ENCODE measurements at regions not wholly inside any gene's neighbourhood (a gene's known extent, or its start where the extent isn't known, plus 50 kb on each side); places are given as distances from the start of the nearest gene placed in this dataset.
"Not testable (repeated sequence)": the region's sequence is repeated elsewhere in the genome, so short reads cannot be mapped to it uniquely, and the experiment has no call there.

DNA sequence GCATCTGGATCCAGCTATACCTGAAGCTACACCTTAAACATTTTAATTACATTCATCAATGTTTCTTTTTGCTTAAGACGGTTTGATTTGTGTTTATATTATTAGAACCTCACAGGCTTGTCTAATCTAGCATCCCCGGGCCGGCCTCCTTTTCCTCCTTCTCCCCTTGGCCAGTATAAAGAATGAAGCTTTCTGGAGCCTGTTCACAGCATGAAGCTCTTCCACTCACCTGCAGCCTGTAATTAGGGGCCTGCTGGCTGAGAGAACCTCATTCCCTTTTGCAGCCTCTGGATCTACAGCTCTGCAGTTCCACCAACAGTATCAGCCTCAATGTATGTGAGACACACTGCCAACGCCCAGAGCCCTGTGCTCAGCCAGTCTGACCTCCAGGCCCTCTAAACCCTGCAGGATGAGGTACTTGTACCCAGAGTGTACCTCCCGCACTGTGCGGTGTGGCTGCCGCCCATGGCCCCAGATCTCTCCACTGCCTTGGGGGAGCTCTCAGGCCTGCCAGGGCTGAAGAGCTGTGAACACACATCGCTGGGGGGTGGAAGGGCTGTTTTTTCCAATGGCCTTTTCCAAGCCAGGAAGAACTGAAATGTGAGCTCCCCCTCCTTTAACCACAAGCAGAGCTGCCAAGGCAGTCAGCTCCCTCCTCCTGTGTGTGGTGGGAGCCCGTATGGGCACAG is 114.7 kb upstream of the ALDH1A3 start:
- no peaks in the 10 kb centered on the region for H3K36me3 Mint-ChIP-seq (ENCODE audit: insufficient read depth)
- no peaks in the 10 kb centered on the region for H3K9me3 Mint-ChIP-seq
- no peak for ATAC-seq
- peaks cover 4% of the 10 kb centered on the region for H3K27me3 Mint-ChIP-seq (ENCODE audit: low read depth)
- DNase-seq = no peak
- no peak overlapping the region for H3K4me3 Mint-ChIP-seq
- H3K4me1 Mint-ChIP-seq (ENCODE audit: low read depth) = no peaks in the 10 kb centered on the region

DNA sequence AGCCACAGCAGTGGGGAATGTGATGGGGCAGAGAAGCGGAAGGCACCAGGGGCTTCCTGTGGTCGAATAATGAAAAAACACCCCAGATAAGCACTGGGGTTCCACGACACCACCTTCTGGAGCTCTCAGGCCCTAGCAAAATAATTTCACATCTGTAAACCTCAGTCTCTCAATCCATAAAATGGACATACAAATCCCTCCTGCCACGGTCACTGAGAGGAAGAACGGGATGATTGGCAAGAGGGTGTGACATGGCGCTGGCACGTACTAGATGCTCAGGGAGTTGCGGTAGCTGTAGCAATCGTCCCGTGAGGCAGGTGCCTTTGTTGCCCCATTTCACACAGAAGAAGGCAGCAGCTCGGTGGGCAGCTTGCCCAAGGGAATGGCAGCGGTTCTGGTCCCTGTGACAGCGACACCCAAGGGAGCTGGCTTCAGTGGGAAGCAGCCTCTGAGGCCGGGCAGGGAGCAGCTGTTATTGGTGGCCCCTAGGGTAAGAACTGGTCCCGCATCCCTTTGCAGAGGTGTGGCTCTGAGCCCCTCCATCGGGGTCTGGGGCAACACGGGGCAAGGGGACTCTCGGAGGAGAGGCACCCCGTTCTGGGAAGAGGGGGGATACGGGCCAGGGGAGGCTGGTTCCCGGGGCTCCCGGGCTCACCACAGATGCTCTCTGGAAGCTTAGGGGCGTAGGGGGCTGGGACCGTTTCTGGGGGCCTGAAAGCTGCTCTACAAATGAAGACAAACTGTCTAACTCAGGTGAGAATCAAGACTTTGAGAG is 114.0 kb upstream of the ALDH1A3 start:
- DNase-seq = no peak
- ATAC-seq = no peak
- no peak overlapping the region for H3K4me3 Mint-ChIP-seq

DNA sequence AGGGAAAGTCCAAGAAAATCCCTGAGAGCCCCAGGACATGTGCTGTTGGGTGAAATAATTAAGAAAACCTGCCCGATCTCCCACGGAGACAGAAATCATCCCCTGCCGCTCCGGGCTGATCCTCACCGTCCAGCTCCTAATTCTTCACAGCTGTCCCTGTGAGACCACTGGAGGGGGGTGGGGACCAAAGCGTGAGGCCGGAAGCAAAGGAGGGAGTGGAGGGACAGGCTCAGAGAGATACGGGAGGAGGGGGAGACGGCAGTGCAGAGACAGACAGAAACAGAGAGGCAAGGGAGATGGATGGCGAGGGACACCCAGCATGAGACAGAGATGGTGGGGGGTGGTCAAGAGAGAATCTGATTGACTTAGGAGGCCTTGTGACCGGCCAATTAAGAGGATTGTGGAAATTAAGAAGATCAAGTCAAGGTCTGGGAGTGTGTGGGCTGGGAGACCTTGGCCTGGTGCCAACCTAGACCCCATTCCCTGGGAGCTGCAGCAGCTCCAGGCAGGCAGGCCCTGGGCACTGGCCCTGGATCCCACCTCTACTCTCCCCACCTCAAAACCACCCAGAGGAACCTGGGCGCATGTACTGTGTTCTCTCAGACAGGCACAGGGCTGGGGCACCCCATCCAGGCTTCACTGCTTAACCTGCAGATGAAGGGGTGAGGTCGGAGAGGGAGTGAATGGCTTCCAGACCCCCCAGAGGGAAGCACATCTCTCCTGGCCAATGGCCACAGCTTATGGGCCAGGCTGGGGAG is 113.2 kb upstream of the ALDH1A3 start:
- Mint-ChIP-seq H3K36me3 (ENCODE audit: insufficient read depth) (no peaks in the 10 kb centered on the region), H3K4me1 (ENCODE audit: low read depth) (no peaks in the 10 kb centered on the region), H3K4me3 (no peak overlapping the region), H3K27me3 (ENCODE audit: low read depth) (peaks cover 4% of the 10 kb centered on the region), H3K9me3 (no peaks in the 10 kb centered on the region)
- DNase-seq (no peak), ATAC-seq (no peak)

More for the DNA sequence above, 114.0 kb upstream of the ALDH1A3 start:
- Mint-ChIP-seq H3K27me3 (ENCODE audit: low read depth) (peaks cover 4% of the 10 kb centered on the region), H3K9me3 (no peaks in the 10 kb centered on the region), H3K4me1 (ENCODE audit: low read depth) (no peaks in the 10 kb centered on the region), H3K36me3 (ENCODE audit: insufficient read depth) (no peaks in the 10 kb centered on the region)

DNA sequence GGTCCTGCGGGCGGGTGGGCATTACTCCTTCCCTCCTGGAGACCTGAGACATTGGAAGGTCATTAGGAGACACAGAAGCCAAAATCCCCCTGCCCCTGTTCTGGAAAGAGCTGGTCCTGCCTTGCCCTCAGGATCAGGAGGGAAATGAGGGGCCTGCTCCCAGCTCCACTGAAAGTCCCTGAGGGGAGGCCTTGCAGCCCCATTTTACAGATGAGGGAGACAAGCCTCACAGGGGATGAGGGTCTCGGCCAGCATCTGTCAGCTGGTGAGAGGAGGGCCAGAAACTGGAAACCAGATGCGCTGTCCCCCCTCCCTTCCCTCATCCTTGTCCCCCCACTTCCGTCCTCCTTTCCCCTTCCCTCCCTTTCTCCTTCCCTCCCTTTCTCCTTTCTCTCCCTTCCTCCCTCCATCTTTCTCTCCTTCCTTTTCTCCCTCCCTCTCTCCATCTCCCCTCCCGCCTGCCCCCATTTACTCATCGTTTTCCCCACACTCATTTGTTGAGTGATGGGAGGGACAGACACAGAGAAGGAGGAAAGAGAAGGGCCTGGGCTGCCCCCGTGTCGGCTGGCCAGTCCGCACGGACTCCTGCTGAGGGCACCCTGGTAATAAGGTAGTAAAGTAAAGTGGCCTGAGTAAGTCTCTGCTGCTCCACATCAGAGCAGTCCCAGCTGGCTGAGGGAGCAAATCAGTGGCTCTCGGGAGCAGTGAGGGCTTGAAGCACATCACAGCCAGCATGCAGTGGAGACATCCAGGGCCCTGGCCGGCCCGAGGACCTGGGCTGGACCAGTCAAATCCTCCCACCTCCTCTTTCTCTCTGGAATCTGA is 112.4 kb upstream of the ALDH1A3 start:
- no peaks in the 10 kb centered on the region for H3K9me3 Mint-ChIP-seq
- DNase-seq (no peak), ATAC-seq (no peak)
- no peaks in the 10 kb centered on the region for H3K36me3 Mint-ChIP-seq (ENCODE audit: insufficient read depth)
- no peak overlapping the region for H3K4me3 Mint-ChIP-seq
- no peaks in the 10 kb centered on the region for H3K27me3 Mint-ChIP-seq (ENCODE audit: low read depth)
- H3K4me1 Mint-ChIP-seq (ENCODE audit: low read depth) = no peaks in the 10 kb centered on the region

DNA sequence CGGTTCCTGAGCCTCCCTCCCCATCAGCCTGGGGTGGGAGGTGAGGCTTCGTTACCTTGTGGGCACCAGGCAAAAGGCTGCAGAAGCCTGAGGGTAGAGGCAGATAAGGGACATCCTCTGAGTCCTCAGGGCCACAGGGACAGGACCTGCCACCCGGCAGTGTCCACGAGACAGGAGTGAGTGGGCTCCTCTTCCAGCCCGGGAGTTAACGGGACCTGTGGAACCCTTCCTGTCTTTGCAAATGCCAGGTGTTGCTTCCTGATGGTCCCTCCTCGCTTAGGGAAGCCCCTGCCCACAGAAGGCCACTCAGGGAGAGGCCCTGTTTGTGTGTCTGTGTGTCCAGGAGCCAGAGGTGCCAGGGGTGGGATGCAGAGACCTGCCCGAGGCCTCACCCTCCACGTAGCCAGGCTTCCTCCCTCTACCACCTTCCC is 111.1 kb upstream of the ALDH1A3 start:
- peaks cover 2% of the 10 kb centered on the region for H3K27me3 Mint-ChIP-seq (ENCODE audit: low read depth)

DNA sequence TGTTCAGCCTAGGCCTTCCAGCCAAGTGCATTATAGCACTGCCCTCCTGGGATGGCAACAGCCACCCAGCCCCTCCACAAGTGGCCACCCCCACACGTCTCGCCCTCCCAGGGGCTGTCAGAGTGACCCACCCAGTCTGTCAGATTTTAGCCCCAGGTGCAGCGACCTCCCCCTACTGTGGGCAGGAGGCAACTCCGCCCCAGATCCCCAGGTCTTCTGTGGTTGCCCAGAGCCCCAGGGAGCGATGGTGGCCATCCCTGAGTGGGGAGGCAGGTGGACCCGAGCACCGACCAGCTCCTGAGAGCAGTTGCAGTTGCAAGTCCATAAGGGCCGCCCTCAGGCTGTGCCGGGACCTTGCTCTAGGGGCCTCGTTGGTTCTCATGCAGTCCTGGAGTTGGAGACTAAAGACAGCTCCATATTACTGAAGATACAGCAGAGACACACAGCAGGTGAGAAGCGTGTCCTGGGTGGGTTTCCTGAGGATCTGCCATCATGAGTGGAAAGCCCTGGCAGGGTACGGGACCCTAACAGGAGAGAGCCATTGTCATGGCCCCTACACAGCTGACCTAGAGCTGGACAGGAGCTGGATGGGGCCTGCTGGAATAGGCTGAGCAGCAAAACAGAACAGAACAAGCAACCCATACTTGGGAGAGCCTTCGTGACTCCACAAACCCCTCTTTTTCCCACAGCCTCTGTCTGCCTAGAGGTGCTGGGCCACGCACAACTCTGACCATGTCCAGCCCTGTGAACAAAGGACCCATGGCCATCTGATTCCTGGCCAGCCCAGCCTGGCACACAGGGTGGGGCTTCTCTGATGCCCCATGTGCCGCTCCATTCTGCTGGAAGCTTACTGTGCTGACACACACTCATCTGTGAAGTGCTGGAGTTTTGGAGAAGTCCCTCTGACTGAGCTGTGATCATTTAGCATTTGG is 110.3 kb upstream of the ALDH1A3 start:
- ATAC-seq (no peak), DNase-seq (no peak)
- no peak overlapping the region for H3K4me3 Mint-ChIP-seq
- H3K9me3 Mint-ChIP-seq = no peaks in the 10 kb centered on the region
- no peaks in the 10 kb centered on the region for H3K36me3 Mint-ChIP-seq (ENCODE audit: insufficient read depth)
- no peaks in the 10 kb centered on the region for H3K4me1 Mint-ChIP-seq (ENCODE audit: low read depth)
- peaks cover 2% of the 10 kb centered on the region for H3K27me3 Mint-ChIP-seq (ENCODE audit: low read depth)

More for the DNA sequence above, 111.1 kb upstream of the ALDH1A3 start:
- H3K36me3 Mint-ChIP-seq (ENCODE audit: insufficient read depth) = no peaks in the 10 kb centered on the region
- no peak for ATAC-seq
- no peak for DNase-seq
- no peak overlapping the region for H3K4me3 Mint-ChIP-seq
- H3K9me3 Mint-ChIP-seq = no peaks in the 10 kb centered on the region
- H3K4me1 Mint-ChIP-seq (ENCODE audit: low read depth) = no peaks in the 10 kb centered on the region

DNA sequence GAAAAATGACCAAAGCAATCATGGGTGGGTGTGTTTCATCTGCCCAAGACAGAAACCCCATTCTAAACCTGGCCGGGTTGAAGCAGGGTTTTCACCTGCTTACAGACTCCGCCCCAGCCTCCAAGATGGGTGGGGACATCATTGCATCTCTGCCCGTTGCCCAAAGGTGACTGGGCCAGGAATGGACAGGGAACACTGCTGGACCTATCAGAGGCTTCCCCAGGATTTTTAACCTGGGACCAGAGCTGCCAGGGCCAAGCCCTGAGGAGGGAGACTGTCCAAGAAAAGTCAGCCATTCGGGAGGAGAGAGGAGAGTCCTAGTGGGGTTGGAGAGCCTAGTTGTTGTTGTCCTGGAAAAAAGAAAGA is 109.7 kb upstream of the ALDH1A3 start:
- Mint-ChIP-seq H3K9me3 (no peaks in the 10 kb centered on the region), H3K4me3 (no peak overlapping the region), H3K27me3 (ENCODE audit: low read depth) (peaks cover 2% of the 10 kb centered on the region), H3K36me3 (ENCODE audit: insufficient read depth) (no peaks in the 10 kb centered on the region), H3K4me1 (ENCODE audit: low read depth) (no peaks in the 10 kb centered on the region)
- ATAC-seq = no peak
- no peak for DNase-seq

DNA sequence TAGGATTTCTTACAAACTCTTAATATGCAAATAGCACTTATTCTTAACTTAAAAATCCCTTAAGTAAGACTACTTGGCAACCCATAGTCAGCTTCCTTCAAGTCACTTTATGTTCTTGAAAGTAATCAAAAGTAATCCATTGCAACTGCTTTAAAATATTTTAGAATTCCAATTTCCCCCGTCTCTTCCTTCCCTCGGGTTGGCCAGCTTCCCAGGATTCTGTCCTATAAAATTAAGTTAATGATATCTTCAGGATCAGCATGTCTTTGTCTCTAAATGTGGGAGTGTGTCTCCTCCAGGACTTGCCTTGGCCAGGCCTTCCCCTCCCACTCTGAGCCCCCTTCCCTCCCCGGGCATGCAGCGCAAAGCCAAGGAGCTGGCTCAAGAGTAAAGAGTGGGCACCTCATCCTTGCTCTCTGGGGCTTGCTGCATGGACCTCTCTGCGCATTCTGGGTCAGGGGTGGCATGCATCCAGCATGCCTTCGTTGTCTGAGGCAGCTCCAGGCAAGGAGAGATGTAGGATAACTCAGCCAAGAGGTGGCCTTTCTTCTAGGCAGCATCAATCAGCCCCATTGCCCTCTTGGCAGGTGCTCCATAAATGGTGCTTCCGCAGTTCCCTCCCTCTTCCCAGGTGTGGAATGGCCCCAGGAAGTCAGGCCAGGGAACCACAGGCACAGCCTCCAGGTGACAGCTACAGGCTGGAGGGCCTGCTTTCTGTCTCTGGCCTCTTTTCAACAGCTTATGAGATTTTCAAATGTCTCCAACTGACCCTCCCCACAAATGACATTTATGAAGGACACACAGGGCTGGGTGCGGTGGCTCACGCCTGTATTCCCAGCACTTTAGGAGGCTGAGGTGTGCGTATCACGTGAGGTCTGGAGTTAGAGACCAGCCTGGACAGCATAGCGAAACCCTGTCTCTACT is 108.7 kb upstream of the ALDH1A3 start:
- Mint-ChIP-seq H3K27me3 (ENCODE audit: low read depth) (peaks cover 2% of the 10 kb centered on the region), H3K36me3 (ENCODE audit: insufficient read depth) (no peaks in the 10 kb centered on the region), H3K4me1 (ENCODE audit: low read depth) (no peaks in the 10 kb centered on the region), H3K4me3 (no peak overlapping the region), H3K9me3 (no peaks in the 10 kb centered on the region)
- DNase-seq (no peak), ATAC-seq (no peak)

DNA sequence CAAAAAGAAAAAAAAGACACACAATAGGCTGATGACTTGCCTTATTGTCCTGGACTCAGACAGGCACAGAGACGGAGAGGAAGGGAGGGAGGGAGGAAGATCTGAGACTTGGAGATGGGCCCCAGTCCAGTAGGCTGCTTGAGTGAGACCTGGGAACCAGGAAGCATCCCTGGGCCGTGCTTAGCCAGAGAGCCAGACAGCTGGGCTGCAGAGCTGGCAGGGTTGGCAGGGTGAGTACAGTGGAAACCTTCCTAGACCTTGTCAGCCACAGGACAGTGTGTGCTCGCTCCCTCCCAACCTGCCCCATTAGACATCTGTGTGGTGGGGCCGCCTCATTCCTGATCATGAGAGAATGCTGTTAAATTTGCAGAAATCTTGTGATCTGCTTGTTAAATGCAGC is 107.9 kb upstream of the ALDH1A3 start:
- Mint-ChIP-seq H3K36me3 (ENCODE audit: insufficient read depth) (no peaks in the 10 kb centered on the region), H3K4me1 (ENCODE audit: low read depth) (no peaks in the 10 kb centered on the region), H3K27me3 (ENCODE audit: low read depth) (peaks cover 2% of the 10 kb centered on the region), H3K4me3 (no peak overlapping the region), H3K9me3 (no peaks in the 10 kb centered on the region)
- ATAC-seq = no peak
- no peak for DNase-seq

DNA sequence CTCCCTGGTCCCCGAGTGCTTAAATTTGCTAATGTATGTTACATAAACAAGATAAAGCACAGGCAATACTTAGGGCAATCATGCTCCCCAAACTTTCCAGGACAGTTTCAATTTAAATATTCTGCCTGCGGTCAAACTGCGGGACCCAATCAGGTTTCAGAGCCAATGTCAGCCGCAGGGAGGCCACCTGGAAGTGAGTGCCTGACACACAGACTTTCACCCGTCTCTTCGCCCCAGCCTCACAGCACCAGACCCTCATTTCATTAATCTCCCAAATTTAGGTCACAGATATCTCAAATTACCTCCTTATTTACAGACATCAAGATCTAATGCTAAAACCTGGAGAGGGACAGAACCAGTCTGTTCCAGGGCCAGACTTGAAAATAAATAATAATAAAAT is 107.2 kb upstream of the ALDH1A3 start:
- Mint-ChIP-seq H3K9me3 (no peaks in the 10 kb centered on the region), H3K4me1 (ENCODE audit: low read depth) (no peaks in the 10 kb centered on the region), H3K27me3 (ENCODE audit: low read depth) (peaks cover 2% of the 10 kb centered on the region), H3K36me3 (ENCODE audit: insufficient read depth) (no peaks in the 10 kb centered on the region), H3K4me3 (no peak overlapping the region)
- no peak for DNase-seq
- no peak for ATAC-seq

DNA sequence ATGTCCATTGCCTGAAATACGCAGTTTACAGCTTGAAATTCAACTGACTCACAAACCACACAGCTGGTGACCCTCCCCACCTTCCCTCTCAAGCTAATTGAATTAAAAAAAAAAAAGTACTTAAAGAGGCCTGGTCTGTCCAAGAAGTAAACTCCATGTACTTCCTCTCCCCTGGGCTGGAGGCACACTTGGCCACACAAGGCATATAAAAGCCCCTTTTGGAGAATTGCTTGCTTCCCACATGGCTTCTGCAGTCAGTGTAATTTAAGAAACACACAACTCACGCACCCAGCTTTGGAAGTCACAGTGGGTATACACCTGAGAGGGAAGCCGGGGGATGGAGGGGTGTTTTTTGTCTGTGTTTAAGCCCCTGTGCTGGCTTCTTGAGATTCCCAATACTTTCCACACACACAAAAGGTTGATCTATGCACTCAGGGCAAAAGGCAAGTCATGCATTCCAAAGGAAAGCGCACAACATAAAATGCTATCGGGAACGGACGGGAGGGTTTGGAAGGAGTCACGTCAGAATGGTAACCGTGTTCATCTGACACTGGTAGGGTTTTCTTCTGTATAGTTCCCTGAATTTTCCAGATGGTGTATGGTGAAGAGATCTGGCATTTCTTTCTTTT is 106.6 kb upstream of the ALDH1A3 start:
- Mint-ChIP-seq H3K9me3 (no peaks in the 10 kb centered on the region), H3K36me3 (ENCODE audit: insufficient read depth) (no peaks in the 10 kb centered on the region), H3K4me3 (no peak overlapping the region), H3K27me3 (ENCODE audit: low read depth) (peaks cover 2% of the 10 kb centered on the region), H3K4me1 (ENCODE audit: low read depth) (no peaks in the 10 kb centered on the region)
- ATAC-seq (no peak), DNase-seq (no peak)

DNA sequence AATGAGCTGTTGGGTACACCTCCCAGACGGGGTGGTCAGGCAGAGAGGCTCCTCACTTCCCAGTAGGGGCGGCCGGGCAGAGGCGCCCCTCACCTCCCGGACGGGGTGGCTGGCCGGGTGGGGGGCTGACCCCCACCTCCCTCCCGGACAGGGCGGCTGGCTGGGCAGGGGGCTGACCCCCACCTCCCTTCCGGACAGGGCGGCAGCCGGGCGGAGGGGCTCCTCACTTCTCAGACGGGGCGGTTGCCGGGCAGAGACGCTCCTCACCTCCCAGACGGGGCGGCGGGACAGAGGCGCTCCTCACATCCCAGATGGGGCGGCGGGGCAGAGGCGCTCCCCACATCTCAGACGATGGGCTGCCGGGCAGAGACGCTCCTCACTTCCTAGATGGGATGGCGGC is 105.6 kb upstream of the ALDH1A3 start:
- H3K9me3 Mint-ChIP-seq = not testable (repeated sequence)

More for the DNA sequence above, 105.6 kb upstream of the ALDH1A3 start:
- ATAC-seq; H3K4me1 Mint-ChIP-seq (ENCODE audit: low read depth); H3K27me3 Mint-ChIP-seq (ENCODE audit: low read depth); H3K36me3 Mint-ChIP-seq (ENCODE audit: insufficient read depth); H3K4me3 Mint-ChIP-seq; DNase-seq: not testable (repeated sequence)
